SH-SY5Y (cell line): ENCODE measurements at regions not wholly inside any gene's neighbourhood (a gene's known extent, or its start where the extent isn't known, plus 50 kb on each side); places are given as distances from the start of the nearest gene placed in this dataset.

Experiments
- GATA2 ChIP-seq: IDR thresholded peaks from 2 replicates; pipeline ENCODE4 v1.6.1; 2011; ENCODE audit warnings: mild to moderate bottlenecking, low read depth, low read length
- GATA3 ChIP-seq: IDR thresholded peaks from 2 replicates; pipeline ENCODE4 v1.6.1; 2011; ENCODE audit warnings: low read depth, mild to moderate bottlenecking, low read length, moderate library complexity

DNA sequence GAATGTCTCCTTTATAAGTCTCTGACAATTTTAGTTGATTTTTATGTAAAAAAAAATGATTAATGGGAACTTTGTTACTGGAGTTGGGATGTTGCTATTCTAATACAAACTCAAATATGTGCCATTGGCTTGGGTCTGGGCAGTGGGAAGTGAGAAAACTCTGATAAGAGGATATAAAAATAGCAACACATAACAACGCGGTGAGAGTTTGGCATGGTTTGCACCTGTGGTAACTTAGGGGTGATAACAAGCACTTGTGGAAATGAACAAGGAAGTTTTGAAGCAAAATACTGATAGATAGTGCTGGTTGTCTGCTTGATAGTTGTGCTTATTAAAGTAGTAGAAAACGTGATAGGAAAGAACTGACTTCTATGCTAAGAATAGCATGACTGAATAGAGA is 743.3 kb upstream of the AGA start:
- TF ChIP-seq GATA2 (no peak), GATA3 (no peak)

DNA sequence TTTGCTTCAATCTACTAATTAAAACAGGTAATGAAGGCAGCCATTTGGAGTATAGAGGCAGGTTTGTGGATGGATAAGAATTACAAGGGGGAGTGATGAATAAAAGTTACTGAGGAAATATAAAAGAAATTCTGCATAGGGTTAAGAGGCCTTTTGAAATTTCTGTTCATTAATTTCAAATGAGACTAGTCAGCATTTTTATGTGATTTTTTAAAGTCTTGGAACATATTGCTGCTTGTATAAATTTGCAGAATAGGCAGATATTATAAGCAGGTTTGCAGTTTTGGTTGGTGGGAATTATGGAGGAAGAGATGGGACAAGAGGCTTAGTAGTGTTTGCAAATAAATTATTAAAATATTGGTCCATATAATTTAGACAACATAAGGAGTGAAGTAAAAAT is 750.4 kb upstream of the AGA start:
- TF ChIP-seq GATA2 = no peak
- no peak for TF ChIP-seq GATA3

DNA sequence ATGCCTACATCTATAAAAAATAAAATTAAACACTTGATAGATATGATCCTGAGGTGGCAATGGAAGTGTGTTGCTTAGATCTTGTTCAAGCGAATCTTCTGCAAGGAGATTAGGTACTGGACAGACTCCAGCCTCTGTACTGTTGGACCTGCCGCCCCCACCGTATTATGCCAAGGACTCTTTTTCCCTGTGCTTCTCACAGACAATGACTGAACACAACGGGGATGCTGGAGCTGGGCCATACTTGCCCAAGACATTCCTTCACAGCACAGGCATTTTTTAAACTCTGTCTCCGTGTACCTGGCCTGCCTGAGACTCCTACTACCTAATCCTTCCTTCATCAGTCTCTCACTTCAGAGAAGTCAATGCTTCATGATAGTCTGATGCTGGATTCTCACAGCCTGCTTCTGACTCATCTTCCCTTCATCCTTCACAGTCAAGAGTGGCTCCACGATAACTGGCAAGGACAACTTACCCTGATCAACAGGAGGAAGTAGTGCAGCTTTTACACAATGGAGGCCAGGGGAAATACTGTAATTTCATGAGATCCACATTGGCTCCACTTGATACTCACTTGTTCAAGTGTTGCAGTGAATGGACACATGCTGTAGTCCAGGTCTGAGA is 754.6 kb upstream of the AGA start:
- TF ChIP-seq GATA2 (no peak), GATA3 (no peak)

DNA sequence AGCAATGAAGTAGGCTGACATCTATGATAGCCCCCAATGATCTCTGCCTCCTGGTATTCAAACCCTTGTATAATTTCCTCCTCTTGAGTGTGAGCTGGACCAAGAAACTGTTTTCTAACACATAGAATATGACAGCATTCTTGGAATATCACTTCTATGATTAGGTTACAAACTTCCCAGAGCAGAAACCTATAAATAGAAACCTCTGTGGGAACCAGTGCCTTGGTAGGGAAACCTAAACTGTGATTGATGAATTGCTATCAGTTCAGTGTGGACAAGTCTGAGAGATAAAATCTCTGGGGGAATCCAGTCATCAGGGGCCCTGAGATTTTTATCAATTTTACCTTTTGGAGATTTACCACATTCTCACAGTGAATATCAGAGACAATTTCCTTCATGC is 756.5 kb upstream of the AGA start:
- TF ChIP-seq GATA3 (no peak), GATA2 (no peak)

DNA sequence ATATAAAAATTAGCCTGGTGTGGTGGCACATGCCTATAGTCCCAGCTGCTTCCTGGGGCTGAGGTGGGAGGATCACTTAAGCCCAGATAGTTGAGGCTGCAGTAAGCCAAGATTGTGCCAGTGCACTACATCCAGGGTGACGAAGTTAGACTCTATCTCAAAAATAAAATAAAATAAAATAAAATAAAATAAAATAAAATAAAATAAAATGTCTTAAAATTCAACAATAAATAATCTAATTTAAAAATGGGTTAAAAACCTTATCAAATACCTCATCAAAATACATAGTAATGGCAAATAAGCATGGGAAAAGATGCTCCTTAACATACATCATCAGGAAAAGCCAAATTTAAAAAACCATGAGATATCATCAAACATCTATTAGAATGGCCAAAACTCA is 760.2 kb upstream of the AGA start:
- TF ChIP-seq GATA2 (no peak), GATA3 (no peak)

DNA sequence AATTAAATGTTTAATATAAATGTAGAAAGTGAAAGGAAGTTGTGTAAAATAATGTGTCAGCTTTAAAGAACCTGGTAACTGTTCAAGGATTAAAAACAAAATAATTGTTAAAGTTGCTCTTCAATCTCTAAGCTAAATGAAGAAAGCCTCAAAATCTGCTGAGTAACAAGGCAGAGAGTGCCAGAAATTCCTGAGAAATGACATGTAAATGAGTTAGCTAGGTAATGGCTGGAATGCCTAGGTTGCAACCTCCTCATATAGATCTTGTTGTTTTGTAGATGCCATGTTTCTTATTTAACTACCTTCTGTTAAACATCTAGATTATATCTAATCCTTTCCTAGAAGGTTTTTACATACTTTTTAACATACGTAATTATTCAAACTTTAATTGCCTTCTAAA is 763.6 kb upstream of the AGA start:
- no peak for TF ChIP-seq GATA2
- no peak for TF ChIP-seq GATA3

DNA sequence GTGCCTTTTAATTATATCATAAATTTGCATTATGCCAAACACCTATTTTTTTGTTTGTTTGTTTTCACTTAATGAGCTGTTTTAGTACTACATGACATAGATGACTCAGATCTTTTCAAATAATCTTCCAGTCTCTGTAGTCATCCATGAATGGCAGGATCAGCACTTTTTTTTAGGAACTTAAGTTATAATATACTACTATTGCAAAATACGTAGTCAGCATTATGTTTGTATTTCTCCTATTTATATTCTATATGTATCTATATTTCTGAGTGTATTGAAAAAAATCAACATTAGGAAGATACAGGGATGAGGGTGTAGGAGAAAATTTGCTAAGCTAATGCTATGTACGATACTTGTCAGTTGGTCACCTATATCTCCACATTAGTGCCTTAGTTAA is 773.1 kb upstream of the AGA start:
- TF ChIP-seq GATA3 (no peak), GATA2 (no peak)

DNA sequence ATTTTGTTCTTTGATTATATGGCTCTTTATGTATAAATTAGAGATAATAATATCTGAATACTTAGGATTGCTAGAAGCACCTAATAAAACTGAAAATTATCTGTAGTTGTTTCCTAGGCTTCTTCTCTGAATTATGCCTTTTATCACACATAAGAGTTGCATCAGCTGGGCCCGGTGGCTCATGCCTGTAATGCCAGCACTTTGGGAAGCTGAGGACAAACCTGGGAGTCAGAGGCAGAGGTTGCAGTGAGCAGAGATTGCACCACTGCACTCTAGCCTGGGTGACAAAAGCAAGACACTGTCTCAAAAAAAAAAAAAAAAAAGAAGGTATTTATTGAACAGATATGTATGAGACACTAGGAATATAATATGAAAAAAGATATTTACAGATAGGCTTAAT is 773.5 kb upstream of the AGA start:
- TF ChIP-seq GATA3 (no peak), GATA2 (no peak)

DNA sequence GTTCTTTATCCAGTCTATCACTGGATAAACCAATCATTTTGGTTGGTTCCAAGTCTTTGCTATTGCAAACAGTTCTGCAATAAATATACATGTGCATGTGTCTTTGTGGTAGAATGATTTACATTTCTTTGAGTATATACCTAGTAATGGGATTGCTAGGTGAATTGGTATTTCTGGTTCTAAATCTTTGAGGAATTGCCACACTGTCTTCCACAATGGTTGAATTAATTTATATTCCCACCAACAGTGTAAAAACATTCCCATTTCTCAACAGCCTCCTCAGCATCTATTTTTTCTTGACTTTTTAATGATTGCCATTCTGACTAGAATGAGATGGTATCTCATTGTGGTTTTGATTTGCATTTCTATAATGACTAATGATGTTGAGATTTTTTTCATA is 791.7 kb upstream of the AGA start:
- TF ChIP-seq GATA2 (no peak), GATA3 (no peak)

DNA sequence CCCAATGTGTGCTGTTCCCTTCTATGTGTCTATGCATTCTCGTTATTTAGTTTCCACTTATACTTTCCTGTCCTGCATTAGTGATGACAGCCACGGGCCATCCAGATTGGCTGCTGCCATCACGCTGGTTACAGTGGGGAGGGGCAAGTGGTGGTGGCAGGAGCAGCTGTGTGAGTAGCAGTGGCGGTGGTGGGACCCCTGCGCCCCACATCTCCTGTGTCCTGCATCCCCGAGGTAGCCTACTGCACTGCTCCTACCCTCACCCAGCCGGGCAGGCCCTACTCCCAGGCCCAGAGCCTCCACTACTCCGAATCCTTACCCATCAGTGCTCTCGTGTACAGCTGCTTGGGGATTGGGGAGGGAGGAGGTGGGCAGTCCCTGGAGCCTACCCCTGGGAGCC is 798.7 kb upstream of the AGA start:
- TF ChIP-seq GATA3 = no peak
- TF ChIP-seq GATA2 = no peak

DNA sequence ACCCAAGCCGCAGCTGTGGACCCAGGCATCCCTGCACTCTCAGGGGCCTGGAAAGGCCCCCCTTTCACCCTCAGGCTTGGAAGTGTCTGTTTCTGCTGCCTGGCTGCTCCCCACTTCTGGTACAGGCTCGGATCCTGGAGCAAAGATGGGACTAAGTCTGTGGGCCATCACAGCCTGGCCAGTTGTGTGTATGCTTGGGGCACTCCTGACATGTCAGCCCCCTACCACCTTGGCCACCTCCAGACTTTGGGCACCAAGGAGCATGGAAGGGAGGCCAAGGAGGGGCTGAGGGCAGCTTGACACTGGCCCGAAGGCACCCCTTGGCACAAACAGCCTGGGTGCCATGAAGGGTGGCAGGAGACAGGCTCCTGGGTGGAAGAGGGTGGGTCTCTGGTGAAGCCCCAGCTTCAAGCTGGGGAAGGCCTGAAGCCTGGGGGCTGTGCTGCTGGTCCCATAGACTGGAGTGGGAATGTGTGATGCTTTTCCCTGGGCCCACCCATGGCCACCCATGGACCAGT is 799.4 kb upstream of the AGA start:
- no peak for TF ChIP-seq GATA2
- TF ChIP-seq GATA3 = no peak

DNA sequence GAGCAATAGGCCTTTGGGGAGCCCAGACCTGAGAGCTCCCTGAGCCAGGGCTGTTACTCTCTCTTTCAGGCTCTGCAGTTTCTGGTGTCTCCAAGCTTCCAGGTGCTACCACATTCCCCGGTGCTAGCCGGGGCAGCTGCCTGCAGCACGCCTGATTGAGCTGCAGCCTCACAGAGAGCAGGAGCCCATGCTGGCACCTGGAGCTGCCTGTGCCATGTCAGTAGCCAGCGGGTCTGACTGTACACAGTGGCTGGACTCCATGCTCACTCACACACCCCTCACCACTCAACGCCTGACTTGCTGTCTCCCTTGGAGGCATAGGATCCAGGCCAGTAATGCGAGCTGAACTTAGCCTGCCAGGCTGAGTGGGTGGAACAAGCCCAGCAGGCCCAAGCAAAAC is 800.4 kb upstream of the AGA start:
- TF ChIP-seq GATA3 = no peak
- no peak for TF ChIP-seq GATA2

DNA sequence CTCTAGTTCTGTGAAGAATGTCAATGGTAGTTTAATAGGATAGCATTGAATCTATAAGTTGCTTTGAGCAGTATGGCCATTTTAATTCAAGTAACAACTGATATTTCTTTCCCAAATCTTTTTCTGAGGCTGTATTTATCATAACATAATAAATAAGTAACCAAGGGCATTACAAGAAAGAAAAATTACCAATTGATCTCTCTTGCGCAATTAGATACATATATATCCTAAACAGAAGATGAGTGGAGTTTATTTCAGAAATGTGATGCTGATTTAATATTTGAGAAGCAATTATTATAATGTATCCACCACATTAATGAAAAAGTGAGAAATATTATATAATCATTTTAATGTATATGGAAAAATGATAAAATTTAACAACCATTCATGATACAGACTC is 802.5 kb upstream of the AGA start:
- TF ChIP-seq GATA3 (no peak), GATA2 (no peak)

DNA sequence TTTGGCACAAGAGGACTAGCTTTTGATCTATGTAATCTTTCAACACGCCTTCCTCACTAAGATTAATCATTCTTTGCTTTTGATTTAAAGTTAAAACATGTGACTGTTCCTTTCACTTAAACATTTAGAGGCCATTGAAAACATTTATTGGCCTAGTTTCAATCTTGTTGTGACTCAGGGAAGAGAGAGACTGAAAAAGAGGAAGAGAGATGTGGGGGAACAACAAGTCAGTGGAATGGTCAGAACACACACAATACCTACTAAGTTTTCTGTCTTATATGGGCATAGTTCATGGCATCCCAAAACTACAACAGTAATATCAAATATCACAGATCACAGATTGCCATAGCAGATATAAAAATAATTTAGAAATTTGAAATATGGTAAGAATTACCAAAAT is 812.9 kb upstream of the AGA start:
- TF ChIP-seq GATA2 (no peak), GATA3 (no peak)

DNA sequence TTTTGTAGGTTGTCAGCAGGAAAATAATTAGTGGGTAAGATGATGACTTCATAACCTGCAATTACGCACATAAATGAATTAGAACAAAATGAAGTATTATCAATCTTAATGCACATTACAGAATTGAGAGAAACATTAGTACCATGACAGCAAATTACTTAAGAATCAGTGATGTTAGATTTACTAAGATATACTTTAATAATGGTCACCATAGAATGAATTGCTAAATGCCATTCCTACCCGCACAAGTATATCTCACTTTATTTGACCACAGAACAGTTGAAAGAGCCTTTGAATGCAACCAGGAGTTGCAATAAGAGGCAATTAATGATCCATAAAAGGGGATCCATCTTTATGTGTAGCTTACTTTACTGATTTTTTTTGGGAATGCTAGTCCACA is 816.4 kb upstream of the AGA start:
- no peak for TF ChIP-seq GATA2
- TF ChIP-seq GATA3 = no peak

DNA sequence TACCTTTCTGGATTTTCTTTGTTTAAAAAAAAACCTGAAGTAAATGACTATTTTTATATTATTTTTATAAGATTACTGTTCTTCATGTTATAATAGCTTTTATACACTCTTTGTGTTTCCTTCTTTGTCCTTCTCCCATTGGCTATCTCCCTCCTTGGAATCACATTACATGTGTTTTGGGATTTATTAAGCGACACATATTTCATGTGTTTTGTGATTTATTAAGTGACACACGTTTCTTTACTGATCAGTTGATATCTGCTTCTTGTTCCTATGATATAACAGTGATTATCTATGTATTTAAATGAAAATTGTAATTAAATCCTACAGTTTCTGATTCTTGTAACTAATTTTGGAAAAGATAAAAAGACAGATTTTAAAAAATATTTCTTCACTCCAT is 817.3 kb upstream of the AGA start:
- TF ChIP-seq GATA3 (no peak), GATA2 (no peak)

DNA sequence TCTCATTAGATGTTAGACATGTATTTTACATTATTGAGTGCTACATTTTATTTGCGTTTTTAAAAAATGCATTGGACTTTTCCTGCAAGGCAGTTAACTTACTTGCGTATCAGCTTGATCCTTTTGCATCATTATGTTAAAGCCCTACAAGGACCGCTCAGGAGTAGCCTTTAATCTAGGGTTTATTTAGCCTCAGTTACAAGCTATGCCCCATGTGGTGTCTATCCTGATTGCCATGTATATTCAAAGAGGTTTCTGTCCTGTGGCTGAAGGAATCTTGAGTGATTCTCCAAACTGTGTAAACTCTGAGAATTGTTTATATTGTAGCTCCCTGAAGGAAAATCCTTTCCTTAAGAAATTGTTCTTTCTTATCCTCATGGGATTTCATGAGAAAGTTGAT is 821.8 kb upstream of the AGA start:
- TF ChIP-seq GATA3 (no peak), GATA2 (no peak)
